MM.1S (cell line): ENCODE measurements at regions not wholly inside any gene's neighbourhood (a gene's known extent, or its start where the extent isn't known, plus 50 kb on each side); places are given as distances from the start of the nearest gene placed in this dataset.

ENCODE experiments used
- CTCF ChIP-seq: fragments of 300-600 bp; sonication (generic); IDR thresholded peaks from 2 replicates; pipeline ENCODE4 v1.5.1; 2016; ENCODE audit warnings: antibody characterized with exemption, low read length, mixed read lengths
- EZH2 ChIP-seq: fragments of 300-600 bp; sonication (generic); optimal IDR thresholded peaks from 2 replicates; pipeline ENCODE3; 2017; ENCODE audit warnings: low read depth, mild to moderate bottlenecking, antibody characterized with exemption, low read length, mixed read lengths
- EZH2phosphoT487 ChIP-seq: fragments of 300-600 bp; sonication (generic); IDR thresholded peaks from 2 replicates; pipeline ENCODE4 v1.6.1; 2018; ENCODE audit warnings: antibody characterized with exemption, low read length

- TF ChIP-seq CTCF: no peak
- TF ChIP-seq EZH2phosphoT487: no peak
- no peak for TF ChIP-seq EZH2
Observed at GRCh38 chr3:106140431-106140830, 271.6 kb upstream of the CBLB start.
